ENCODE measurements at regions not wholly inside any gene's neighbourhood (a gene's known extent, or its start where the extent isn't known, plus 50 kb on each side); places are given as distances from the start of the nearest gene placed in this dataset.

- Histone ChIP-seq H3K9me2 (replicated peaks; ENCODE audit: insufficient read depth, low read length) (no peaks in the 10 kb centered on the region), H3K9ac (ENCODE audit: low read length) (no peak overlapping the region), H3F3A (ENCODE audit: insufficient read depth, low read length) (no peaks in the 10 kb centered on the region), H2AFZ (ENCODE audit: low read length) (no peak overlapping the region), H3K79me2 (ENCODE audit: low read length) (no peaks in the 10 kb centered on the region), H3K4me2 (ENCODE audit: low read depth, low read length) (no peak overlapping the region), H4K20me1 (ENCODE audit: insufficient read depth, low read length) (no peaks in the 10 kb centered on the region), H3K9me3 (replicated peaks; ENCODE audit: insufficient read depth, low read length) (no peaks in the 10 kb centered on the region), H3K27me3 (replicated peaks; ENCODE audit: insufficient read depth, low read length) (no peaks in the 10 kb centered on the region), H3K27ac (ENCODE audit: low read length) (no peak overlapping the region), H3K4me1 (ENCODE audit: low read length) (no peaks in the 10 kb centered on the region), H3K4me3 (ENCODE audit: low read length) (no peak overlapping the region), H3K36me3 (replicated peaks; ENCODE audit: insufficient read depth, low read length) (no peaks in the 10 kb centered on the region)
- no peak for TF ChIP-seq EZH2 (optimal IDR thresholded peaks at IDR 0.05; ENCODE audit: low read depth, low read length)
- no peak for TF ChIP-seq EZH2phosphoT487 (IDR thresholded peaks at IDR 0.05; ENCODE audit: low read length)
- TF ChIP-seq CTCF (IDR thresholded peaks at IDR 0.05; ENCODE audit: low read length) = no peak
- DNase-seq = no peak
Observed at GRCh38 chr9:29511680-29512079, 1938.4 kb upstream of the C9orf72 start.

GRCh38 chr9:29514336-29514735, 1941.1 kb upstream of the C9orf72 start:
- Histone ChIP-seq H4K20me1 (ENCODE audit: insufficient read depth, low read length) (no peaks in the 10 kb centered on the region), H3K36me3 (replicated peaks; ENCODE audit: insufficient read depth, low read length) (no peaks in the 10 kb centered on the region), H3K9me2 (replicated peaks; ENCODE audit: insufficient read depth, low read length) (no peaks in the 10 kb centered on the region), H3K9ac (ENCODE audit: low read length) (no peak overlapping the region), H3K79me2 (ENCODE audit: low read length) (no peaks in the 10 kb centered on the region), H3K4me2 (ENCODE audit: low read depth, low read length) (no peak overlapping the region), H3K27ac (ENCODE audit: low read length) (no peak overlapping the region), H3K4me1 (ENCODE audit: low read length) (no peaks in the 10 kb centered on the region), H3K27me3 (replicated peaks; ENCODE audit: insufficient read depth, low read length) (no peaks in the 10 kb centered on the region), H3K4me3 (ENCODE audit: low read length) (no peak overlapping the region), H3K9me3 (replicated peaks; ENCODE audit: insufficient read depth, low read length) (no peaks in the 10 kb centered on the region), H3F3A (ENCODE audit: insufficient read depth, low read length) (no peaks in the 10 kb centered on the region), H2AFZ (ENCODE audit: low read length) (no peak overlapping the region)
- no peak for DNase-seq
- TF ChIP-seq CTCF (IDR thresholded peaks at IDR 0.05; ENCODE audit: low read length) (no peak), EZH2phosphoT487 (IDR thresholded peaks at IDR 0.05; ENCODE audit: low read length) (no peak), EZH2 (optimal IDR thresholded peaks at IDR 0.05; ENCODE audit: low read depth, low read length) (no peak)

- H3K27me3 ChIP-seq (replicated peaks; ENCODE audit: insufficient read depth, low read length) = no peaks in the 10 kb centered on the region
- no peaks in the 10 kb centered on the region for H3K36me3 ChIP-seq (replicated peaks; ENCODE audit: insufficient read depth, low read length)
- DNase-seq = no peak
- H2AFZ ChIP-seq (ENCODE audit: low read length) = no peak overlapping the region
- no peak overlapping the region for H3K4me2 ChIP-seq (ENCODE audit: low read depth, low read length)
- TF ChIP-seq CTCF (IDR thresholded peaks at IDR 0.05; ENCODE audit: low read length) (no peak), EZH2phosphoT487 (IDR thresholded peaks at IDR 0.05; ENCODE audit: low read length) (no peak), EZH2 (optimal IDR thresholded peaks at IDR 0.05; ENCODE audit: low read depth, low read length) (no peak)
- no peaks in the 10 kb centered on the region for H3K9me2 ChIP-seq (replicated peaks; ENCODE audit: insufficient read depth, low read length)
- H3K9me3 ChIP-seq (replicated peaks; ENCODE audit: insufficient read depth, low read length) = no peaks in the 10 kb centered on the region
- no peaks in the 10 kb centered on the region for H3F3A ChIP-seq (ENCODE audit: insufficient read depth, low read length)
- no peak overlapping the region for H3K4me3 ChIP-seq (ENCODE audit: low read length)
- no peak overlapping the region for H3K27ac ChIP-seq (ENCODE audit: low read length)
- H3K9ac ChIP-seq (ENCODE audit: low read length) = no peak overlapping the region
- no peaks in the 10 kb centered on the region for H4K20me1 ChIP-seq (ENCODE audit: insufficient read depth, low read length)
- no peaks in the 10 kb centered on the region for H3K4me1 ChIP-seq (ENCODE audit: low read length)
- H3K79me2 ChIP-seq (ENCODE audit: low read length) = no peaks in the 10 kb centered on the region
Observed at GRCh38 chr9:29514862-29515261, 1941.6 kb upstream of the C9orf72 start.
